GM19463 (cell line): ENCODE measurements at regions not wholly inside any gene's neighbourhood (a gene's known extent, or its start where the extent isn't known, plus 50 kb on each side); places are given as distances from the start of the nearest gene placed in this dataset.

Source experiments
- ATAC-seq: cut with Tn5 transposase; IDR thresholded peaks from one replicate; pipeline ENCODE4 v1.9.1; 2021; ENCODE audit warnings: mild to moderate bottlenecking, moderate library complexity; ENCODE audit not compliant: unreplicated experiment

- ATAC-seq: no peak
These were observed 87.9 kb upstream of the SPRY1 start for GRCh38 chr4:123308667-123309066.

- ATAC-seq: no peak
These were observed 84.5 kb upstream of the SPRY1 start for GRCh38 chr4:123312116-123312515.

GRCh38 chr4:123312951-123313592 is 83.5 kb upstream of the SPRY1 start:
- ATAC-seq: no peak

DNA sequence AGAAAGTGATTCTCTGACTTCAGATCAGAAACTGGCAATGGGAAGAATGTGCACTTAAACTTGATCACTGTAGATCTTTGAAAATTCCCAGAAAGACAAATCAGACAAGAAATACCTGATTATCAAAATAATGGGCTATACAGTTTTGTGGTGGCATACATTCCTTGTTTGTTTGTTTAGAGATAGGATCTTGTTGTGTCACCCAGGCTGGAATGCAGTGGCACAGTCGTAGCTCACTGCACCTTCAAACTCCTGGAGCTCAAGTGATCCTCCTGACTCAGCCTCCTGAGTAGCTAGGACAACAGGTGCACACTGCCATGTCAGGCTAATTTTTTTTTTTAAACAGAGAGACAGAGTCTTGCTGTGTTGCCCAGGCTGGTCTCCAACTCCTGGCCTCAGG is 81.0 kb upstream of the SPRY1 start:
- no peak for ATAC-seq

GRCh38 chr4:123317211-123317610 is 79.4 kb upstream of the SPRY1 start:
- no peak for ATAC-seq

DNA sequence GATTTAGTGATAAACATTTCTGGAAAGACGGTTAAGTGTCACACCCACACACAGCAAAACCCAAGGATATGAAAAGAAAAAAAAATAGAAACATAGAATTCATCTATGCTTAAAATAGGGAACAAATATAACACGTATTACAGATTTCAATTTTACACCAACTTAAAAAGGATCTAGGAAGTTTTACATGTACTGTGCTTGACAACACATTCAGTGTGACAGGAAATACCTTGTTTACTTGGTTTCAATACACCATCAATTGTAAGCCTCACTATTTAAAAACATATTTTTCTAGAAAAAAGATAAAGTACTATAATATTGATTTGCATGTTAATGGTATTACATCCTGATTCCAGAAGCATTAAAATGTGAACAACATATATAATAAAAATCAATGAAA is 77.0 kb upstream of the SPRY1 start:
- ATAC-seq: no peak

- ATAC-seq: no peak
These were observed 72.6 kb upstream of the SPRY1 start for GRCh38 chr4:123323998-123324397.

DNA sequence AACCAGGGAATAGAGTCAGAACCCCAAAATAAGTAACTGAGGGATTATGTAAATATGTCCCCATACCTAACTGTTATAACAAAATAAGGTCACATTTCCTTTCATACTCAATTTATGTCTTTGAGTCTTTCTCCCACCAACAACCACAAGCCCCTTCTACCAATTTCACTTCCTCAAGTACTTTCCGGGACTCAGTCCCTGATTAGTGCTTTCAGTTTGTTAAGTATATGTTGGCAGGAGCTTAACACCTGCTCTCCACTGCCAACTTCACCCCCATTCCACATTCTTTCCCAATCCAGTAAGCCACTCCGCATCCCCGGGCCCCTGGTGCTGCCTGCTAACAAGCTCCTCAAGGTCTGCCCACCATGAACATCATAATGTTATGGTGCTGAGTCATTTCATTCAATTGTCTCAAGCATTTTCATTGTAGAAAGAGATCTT is 71.3 kb upstream of the SPRY1 start:
- ATAC-seq: peak; percentile 98

DNA sequence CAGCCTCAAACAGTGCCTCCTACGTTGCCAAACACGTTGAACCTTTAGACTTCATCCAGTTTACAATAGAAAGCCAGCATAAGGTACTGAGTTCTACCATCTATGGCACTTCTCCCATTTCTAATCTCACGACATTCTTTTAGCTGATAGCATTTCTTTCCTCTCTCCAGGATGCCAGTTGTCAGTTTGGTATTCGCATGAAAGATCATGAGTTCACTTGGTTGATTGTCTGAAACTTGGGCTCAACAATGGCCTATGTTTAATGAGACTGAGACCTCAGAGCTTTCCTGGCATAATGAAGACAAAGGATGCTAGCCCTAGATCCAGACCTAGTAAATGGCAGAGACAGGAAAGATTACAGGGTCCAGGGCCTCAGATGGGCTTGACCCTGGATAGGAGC is 69.2 kb upstream of the SPRY1 start:
- ATAC-seq: no peak

DNA sequence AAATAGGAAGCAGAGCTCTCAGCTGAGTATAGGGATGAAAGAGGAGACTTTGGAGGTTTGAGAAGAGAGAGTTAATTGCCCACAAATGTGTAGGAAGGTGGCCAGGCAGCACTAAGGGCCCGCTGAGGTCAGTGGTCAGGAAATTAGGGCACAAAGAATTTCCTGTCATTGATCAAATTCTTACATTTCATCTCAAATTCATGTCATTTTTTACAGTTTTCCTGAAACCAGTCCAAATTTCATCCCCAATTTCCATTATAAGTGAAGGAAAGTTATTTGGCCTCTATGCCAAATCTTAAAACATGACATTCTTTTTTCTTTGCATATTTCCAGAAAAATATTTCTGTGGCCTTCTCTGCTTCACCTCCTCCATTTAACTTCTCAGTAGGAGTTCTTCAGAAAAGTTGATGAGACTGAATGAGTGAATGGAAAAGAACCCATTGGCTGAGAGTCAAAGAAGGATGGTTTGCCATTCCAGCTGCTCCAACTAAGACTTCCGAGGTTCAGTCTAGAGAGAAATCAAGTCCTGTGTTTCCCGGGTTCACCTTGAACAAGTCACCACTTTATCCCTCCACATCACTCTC is 68.7 kb upstream of the SPRY1 start:
- ATAC-seq: no peak

DNA sequence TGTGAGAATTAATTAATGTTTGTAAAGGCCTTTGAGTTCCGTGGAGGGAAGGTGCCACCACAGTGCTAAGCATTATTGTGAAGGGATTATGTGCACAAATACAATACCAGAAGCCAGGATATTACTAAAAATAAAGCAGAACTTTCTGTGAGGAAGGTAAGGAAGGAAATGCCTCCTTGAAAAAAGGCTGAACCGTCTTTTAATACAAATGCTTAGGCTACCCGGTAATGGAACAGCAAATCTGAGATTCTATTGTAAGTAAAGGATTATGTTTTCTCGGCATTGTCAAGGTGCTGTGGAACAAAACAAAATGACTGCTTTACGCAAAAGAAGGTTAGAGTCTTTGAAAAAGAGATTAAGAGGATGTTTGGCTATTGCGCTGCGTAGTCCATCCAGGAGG is 57.9 kb upstream of the SPRY1 start:
- ATAC-seq: no peak

GRCh38 chr4:123339507-123340380 is 56.9 kb upstream of the SPRY1 start:
- ATAC-seq: no peak

DNA sequence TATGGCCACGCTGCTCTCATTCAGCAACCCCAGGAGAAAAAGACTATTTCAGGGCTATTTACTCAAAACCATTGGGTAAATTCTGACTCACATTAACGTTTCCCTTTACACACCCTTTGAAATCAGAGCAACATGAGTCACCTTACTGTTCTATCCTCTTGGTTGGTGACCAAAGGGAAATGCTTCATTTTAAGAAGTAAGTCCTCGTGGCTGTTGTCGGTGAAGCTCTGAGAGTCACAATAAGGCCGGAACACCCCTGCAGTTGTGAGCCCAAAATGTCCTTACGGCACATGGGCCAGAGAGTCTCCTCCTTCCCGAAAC is 56.3 kb upstream of the SPRY1 start:
- no peak for ATAC-seq

DNA sequence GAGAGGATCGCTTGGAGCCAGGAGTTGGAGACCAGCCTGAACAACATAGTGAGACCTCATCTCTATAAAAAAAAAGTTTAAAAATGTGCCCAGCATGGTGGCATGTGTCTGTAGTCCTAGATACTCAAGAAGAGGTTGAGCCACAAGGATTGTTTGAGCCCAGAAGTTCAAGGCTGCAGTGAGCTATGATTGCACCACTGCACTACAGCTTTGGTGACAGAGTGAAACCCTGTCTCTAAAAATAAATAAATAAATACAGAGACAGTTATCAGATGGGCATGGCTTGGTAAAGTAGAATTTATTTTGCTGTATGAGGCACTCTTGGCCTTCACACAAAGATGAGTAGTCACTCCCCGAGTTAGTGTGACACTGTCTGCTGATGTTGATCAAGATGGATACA is 54.1 kb upstream of the SPRY1 start:
- no peak for ATAC-seq

DNA sequence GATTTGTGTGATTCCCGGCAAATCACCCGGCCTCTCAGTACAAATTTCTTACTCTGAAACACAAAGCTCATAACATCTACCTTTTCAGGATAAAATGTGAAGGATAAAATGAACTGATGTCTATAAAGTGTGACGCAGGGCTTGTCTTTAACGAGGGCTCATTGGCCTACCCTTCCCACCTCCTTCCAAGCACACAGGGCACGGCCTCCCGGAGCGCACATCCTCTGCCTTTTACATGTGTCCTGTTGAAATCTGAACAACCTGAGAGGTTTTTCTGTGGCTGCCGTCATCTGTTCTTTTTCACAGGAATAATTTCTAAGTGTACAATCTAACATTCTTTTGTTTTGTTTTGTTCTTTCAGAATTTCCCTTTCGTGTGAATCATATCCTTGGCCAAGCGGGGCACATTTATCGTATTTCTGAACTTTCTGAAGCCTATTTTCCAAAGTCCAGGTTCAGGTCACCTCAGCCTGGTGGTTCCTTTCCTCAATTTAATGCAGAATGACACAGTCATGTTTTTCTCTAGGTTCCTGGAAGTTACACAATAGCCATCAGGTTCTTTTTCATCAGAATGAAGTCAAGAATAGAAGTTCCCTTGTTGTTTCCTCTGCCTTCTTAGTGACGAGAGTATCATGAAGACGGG is 53.1 kb upstream of the SPRY1 start:
- ATAC-seq: no peak

- ATAC-seq: peak; percentile 31
These were observed 51.3 kb upstream of the SPRY1 start for GRCh38 chr4:123345137-123345934.

- no peak for ATAC-seq
These were observed 50.7 kb upstream of the SPRY1 start for GRCh38 chr4:123345935-123346300.

DNA sequence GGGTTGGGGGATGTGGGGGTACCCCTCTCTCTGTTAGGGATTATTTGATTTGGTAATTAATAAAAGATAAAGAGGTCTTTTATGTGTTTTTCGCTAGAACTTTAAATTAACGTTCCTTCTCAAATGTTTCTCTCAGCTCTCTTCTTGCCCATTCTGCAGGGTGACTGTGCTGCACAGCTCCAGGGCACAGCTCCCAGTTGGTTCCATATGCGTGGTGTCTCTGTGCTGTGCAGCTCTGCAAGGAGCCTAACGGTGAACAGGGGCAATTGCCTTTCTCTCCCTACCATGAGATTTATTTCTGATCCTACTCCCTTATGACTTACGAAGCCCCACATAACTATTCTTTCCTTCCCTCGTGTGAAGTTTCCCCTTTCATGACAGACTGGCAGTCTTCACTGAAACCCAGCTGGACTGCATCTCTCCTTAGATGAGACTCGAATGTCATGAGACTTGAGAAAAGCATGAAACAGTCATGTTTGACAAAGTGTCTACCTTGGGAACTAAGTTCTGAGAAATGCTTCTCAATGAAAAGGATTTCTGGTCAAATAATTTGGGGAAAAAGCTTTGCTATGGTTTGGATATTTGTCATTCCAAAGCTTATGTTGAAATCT is 50.2 kb upstream of the SPRY1 start:
- peak; percentile 31 for ATAC-seq
